ENCODE measurements at regions not wholly inside any gene's neighbourhood (a gene's known extent, or its start where the extent isn't known, plus 50 kb on each side); places are given as distances from the start of the nearest gene placed in this dataset.

GRCh38 chr2:15845737-15846405 lies 94.5 kb upstream of the MYCN start:
- H3K4me3 ChIP-seq (ENCODE audit: low read depth, low read length): no peak overlapping the region
- no peak for TF ChIP-seq CTCF (IDR thresholded peaks at IDR 0.05; ENCODE audit: low read depth, low read length, missing control alignments)
- in situ Hi-C loops (cut with HindIII; ENCODE audit: low sequenced_read_pairs): no loop called here
- no peak for DNase-seq (ENCODE audit: low read depth)

DNA sequence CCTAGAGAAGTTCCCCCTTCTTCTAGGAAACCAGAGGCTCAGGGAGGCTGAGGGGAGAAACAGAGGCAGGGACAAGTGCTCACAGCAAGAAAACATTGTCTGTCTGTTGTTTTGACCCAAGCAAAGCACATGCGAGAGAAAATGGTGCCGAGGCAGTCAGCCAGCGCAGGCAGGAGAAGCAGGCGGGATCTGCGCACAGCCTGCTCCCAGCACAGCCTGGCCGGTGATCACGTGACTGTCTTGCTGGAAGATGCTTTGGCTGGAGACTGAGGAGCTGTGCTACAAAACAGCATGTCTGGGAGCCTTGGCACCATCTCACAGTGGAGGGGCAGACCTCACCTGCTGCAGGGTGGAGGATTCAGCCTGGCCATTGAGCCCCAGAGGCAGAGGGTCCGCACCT lies 93.7 kb upstream of the MYCN start:
- TF ChIP-seq CTCF (IDR thresholded peaks at IDR 0.05; ENCODE audit: low read depth, low read length, missing control alignments): no peak
- in situ Hi-C loops (cut with HindIII; ENCODE audit: low sequenced_read_pairs): no loop called here
- H3K4me3 ChIP-seq (ENCODE audit: low read depth, low read length): no peak overlapping the region
- DNase-seq (ENCODE audit: low read depth): no peak

- no peak for DNase-seq (ENCODE audit: low read depth)
- TF ChIP-seq CTCF (IDR thresholded peaks at IDR 0.05; ENCODE audit: low read depth, low read length, missing control alignments): no peak
- in situ Hi-C loops (cut with HindIII; ENCODE audit: low sequenced_read_pairs): no loop called here
These were observed 89.8 kb upstream of the MYCN start for GRCh38 chr2:15850534-15850933.

DNA sequence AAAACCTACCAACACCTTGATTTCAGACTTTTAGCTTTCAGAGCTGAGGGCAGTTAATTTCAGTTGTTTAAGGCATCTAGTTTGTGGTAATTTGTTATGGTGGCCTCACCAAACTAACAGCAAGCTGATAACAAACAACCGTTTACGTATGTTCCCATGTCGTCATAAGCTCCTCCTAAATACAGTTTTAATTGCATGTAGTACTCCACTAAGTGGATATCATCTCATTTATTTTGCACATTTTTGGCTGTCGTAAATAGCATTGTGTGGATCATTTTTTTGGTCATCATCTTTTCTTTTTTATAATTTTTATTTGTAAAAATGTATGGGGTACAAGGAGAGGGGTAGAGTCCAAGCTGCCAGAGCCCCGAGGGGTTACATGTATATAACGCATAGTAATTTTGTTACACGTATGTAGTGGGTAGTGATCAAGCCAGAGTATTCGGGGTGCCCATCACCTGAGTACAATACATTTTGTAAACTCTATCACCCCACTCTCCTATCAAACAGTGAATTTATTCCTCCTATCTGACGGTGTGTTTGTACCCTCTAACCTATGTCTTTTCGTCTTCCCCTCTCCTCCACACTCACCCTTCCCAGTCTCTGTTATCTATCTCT lies 89.2 kb upstream of the MYCN start:
- H3K4me3 ChIP-seq (ENCODE audit: low read depth, low read length): no peak overlapping the region
- no peak for DNase-seq (ENCODE audit: low read depth)
- TF ChIP-seq CTCF (IDR thresholded peaks at IDR 0.05; ENCODE audit: low read depth, low read length, missing control alignments): no peak
- in situ Hi-C loops (cut with HindIII; ENCODE audit: low sequenced_read_pairs): no loop called here

More at GRCh38 chr2:15850534-15850933, 89.8 kb upstream of the MYCN start:
- no peak overlapping the region for H3K4me3 ChIP-seq (ENCODE audit: low read depth, low read length)

- no peak for DNase-seq (ENCODE audit: low read depth)
- no peak for TF ChIP-seq CTCF (IDR thresholded peaks at IDR 0.05; ENCODE audit: low read depth, low read length, missing control alignments)
- no peak overlapping the region for H3K4me3 ChIP-seq (ENCODE audit: low read depth, low read length)
- in situ Hi-C loops (cut with HindIII; ENCODE audit: low sequenced_read_pairs): no loop called here
These were observed 87.5 kb upstream of the MYCN start for GRCh38 chr2:15852811-15853210.

- in situ Hi-C loops (cut with HindIII; ENCODE audit: low sequenced_read_pairs): no loop called here
- no peak for DNase-seq (ENCODE audit: low read depth)
- TF ChIP-seq CTCF (IDR thresholded peaks at IDR 0.05; ENCODE audit: low read depth, low read length, missing control alignments): no peak
- H3K4me3 ChIP-seq (ENCODE audit: low read depth, low read length): no peak overlapping the region
These were observed 86.4 kb upstream of the MYCN start for GRCh38 chr2:15853903-15854302.

All from astrocyte of the cerebellum (primary cell).